T-helper 1 cell (primary cell): ENCODE measurements at regions not wholly inside any gene's neighbourhood (a gene's known extent, or its start where the extent isn't known, plus 50 kb on each side); places are given as distances from the start of the nearest gene placed in this dataset.
"Not testable (repeated sequence)": the region's sequence is repeated elsewhere in the genome, so short reads cannot be mapped to it uniquely, and the experiment has no call there.

ENCODE experiments used
- DNase-seq, 5 donors: peaks; one replicate each; pipeline ENCODE4 v3.0.0-alpha.2; 2012 to 2020

DNA sequence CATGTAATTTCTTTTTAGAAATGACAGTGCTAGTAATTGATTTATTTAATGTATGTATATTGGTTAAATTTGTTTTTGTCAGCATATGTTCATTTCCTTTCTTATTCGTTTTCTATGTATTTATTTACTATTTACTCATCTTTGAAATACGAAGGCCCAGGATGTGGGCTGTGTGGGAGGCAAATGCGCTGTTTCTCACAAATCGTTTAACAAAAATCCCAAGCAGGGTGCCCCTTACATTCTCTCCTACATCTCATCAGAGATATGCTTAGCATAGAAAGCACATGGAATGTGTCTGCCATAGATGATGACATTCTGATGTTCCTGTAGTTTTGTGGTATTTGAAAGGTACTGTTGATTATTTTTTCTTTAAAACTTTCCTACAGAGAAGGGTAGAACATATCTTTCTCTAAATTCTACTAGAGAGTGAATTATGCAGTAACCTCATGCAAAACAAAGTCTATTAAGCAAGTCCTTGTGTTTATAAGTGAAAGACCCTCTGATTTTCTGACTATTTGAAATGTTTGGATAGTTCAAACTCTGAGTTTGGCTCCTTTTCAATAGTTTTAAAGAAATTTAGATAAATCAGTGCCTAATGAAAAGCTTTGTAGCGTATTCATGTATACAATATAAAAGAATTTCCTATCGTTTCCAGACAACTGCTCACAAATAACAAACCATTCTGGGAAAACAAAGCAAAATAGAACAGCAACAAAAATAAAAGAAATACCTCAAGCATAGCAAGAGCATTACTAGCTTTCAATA is 111.1 kb upstream of the VGLL3 start:
- DNase-seq = no peak

DNA sequence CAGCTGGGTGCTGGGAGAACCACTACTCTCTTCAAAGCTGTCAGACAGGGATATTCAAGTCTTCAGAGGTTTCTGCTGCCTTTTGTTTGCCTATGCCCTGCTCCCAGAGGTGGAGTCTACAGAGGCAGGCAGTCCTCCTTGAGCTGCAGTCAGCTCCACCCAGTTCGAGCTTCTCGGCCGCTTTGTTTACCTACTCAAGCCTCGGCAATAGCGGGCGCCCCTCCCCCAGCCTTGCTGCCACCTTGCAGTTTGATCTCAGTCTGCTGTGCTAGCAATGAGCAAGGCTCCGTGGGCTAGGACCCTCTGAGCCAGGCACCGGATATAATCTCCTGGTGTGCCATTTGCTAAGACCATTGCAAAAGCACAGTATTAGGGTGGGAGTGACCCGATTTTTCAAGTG is 106.8 kb upstream of the VGLL3 start:
- not testable (repeated sequence) for DNase-seq

DNA sequence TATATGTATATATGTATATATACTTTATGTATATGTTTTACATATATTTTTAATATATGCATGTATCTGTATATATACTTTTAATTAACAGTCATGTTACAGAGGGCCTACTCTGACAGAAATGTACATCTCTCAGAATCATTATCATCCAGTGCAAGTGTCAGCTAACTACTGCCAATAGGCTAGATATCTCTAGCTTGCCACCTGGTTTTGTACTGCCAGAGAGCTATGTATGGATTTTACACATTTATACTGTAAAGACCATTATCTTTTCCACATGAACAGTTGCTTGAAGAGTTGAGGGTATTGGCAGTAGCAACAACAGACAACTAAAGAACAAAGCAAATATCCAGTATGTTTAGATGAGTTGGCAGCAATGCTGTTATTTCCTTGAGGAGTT is 99.7 kb upstream of the VGLL3 start:
- no peak for DNase-seq

DNA sequence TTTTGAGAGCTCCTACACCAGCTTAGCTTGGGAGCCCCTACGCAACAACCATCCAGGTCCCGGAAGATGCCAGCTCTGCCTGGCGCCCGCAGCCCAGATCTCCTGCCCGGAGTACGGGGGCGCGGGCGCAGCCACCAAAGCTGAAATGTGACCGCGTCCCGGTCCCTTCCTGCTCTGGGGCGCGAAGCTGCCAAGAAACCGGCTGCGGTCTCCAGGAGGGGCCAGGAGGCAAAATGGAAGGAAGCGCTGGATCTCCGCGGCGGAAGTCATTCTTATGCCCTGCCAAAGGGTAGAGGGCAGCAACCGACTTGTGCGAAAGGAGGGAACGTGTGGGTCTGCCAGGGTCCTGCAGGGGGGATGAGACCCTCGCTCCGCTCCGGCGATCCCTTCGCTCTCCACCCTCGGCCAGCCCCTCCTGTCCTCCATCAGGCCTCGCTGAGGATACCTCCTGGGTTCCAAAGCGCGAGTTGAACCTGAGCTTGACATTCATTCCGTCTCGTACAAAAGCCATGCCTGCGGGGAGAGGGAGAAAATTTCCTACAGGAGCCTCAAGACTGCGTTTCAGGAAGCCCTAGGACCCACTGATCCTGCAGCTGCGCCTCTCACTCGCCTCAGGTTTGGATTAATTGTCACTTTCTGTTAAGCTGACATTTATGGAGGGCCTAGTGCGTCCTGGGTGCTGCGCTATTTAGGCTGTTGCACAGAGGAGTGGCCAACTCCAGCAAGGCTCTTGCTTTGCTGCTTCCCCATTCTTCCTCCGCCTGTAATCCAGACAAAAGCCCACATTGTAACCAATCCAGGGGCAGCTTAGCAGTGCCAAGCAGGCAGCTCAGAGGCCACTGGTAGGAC is 98.3 kb upstream of the VGLL3 start:
- peak in 1 of 5 donors; percentile 17 for DNase-seq

DNA sequence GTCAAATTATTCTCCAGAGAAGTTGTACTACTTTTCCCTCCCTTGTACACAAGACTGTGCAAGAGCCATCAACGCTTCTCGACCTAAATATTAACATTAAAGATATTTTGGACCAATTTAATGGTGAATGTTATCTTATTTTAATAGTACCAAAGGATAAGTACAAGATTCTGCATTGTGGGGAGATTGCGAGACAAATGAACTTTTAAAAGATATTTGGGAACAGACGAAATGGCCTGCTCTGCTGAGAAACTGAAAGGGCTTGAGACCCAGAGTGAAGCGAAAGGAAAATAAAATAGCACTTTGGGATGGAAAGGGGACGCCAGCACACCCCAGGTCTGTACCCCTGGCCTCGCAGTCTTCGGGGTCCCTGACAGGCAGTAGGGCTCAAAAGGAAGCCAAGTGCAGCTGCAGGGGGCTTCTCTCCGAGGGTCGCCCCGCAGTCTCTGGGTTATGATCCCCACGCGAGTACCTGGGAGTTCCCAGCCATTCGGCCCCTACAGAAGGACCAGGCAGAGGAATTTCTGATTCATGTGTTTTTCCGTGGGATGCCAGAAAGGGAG is 97.6 kb upstream of the VGLL3 start:
- no peak for DNase-seq

DNA sequence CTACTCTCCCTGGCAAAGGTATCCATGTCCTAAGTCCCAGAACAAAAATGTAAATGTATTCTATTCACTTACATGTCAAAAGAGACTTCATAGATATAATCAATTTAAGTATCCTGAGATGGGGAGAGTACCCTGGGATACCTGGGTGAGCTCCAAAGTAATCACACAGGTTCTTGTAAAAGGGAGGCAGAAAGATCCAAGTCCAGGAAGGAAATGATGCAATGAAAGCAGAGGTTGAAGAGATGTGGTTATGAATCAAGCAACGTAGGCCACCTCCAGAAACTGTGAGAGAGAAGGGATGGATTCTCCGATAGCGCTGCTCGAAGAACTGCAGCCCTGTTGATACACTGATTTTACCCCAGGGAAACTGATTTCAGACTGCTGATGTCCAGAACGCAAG is 93.9 kb upstream of the VGLL3 start:
- DNase-seq = peak in 1 of 5 donors; percentile 47

DNA sequence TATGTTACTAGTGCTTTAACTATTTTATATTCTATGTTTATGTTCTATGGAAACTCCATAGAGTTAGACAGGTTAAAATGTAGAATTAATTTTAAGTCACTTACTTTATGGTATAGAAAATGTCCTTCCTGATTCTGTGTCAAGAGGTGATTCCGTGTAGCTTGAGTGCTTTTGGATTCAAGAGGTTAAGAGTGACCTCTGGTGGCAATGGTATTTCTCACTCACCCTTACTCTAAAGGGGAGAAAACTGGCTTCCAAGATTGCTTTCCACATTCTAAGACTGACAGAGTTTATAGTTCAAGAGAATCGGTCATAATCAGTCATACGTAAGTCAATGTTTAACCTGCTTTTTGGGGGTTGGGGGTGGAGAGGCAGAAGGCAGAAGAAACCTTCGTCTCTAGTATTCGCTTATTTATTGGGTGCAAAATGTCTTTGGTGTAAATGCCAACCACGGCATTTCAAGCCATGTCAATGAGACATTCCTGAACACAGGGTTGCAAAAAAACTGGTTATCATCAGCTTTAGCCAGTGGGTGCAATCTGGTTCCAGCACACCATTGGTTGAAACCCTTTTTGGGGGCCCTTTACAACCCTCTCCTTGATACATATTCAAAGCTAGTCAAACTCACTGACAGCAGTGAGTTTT is 92.0 kb upstream of the VGLL3 start:
- peak in 1 of 5 donors; percentile 16 for DNase-seq

DNA sequence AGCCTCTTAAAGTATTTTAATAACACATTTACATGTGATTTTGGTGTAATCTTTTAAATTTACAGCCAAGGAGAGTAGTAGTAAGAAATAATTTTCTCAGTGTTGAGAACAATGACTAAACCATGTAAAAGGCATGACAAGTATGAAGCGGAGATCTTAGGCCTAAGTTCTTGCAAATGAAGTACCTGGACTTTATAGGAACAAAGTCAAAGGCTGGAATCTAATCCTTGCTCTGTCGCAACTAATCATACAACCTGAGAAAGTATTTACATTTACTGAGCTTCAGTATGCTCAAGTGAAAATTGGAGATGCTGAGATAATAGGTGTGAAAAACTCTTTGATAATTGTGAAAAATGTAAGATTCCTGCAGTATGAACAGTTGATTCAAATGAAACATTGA is 86.4 kb upstream of the VGLL3 start:
- DNase-seq = no peak

DNA sequence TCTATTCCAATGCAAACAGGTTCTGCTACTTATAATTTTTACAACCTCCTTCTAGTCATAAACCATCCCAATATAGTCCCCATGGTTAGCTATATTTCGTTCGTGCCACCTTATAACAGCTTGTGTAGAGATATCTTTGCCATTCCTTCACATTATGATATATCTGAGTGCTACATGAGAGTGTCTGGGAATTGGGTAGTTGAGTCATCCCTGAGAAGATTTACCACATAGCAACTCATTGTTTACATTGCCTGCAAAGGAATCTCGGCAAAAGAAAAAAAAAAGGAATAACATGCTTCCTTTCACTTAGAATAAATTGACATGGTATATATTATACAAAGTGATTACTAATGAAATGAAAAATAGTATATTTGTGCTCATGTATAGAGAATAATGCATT is 86.0 kb upstream of the VGLL3 start:
- DNase-seq = no peak

DNA sequence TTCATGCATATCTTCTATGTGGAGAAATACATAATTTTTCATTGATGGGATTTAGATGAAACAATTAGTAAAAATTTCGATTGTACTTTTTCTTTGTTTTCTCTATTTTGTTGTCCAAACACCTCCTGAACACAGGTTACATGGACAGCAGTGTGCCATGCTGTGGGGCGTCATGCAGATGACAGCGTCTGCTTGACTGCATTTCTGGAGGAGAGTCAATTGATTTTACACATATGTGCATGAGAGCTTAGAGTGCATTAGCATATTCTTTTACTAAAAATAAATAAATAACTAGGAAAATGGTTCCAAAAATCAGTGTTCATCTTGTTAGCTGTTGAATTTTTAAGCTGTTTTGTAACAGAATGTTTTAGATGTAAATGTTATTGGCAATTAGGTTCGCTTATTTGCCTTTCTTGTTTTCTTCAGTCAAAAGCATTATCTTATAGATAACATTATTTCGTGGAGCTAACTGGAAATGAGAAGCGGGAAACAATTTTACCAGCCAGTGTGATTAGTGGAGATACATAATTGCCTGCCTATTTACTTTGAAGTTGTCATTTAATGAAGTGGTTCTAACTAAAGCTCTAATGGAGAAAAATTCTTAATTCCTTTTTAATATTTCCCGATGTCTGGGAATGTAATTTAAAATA is 82.7 kb upstream of the VGLL3 start:
- DNase-seq = no peak

DNA sequence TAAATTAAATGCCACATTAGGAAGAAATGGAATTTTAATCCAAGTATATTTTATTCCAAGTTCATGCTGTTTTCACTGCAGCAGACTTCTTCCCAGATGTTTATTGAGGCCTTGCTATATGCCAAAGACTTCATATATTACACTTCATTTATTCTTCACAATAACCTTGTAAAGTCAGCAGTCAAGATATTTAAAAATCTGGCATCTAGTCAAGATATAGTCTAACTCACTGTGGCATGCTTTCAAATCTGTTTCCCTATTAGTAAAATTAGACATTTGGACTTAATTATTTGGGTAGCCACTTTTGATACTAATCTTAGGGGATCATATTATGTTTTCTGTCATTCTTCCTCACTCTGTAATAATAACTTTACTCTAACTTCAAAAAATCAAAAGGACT is 81.5 kb upstream of the VGLL3 start:
- no peak for DNase-seq

DNA sequence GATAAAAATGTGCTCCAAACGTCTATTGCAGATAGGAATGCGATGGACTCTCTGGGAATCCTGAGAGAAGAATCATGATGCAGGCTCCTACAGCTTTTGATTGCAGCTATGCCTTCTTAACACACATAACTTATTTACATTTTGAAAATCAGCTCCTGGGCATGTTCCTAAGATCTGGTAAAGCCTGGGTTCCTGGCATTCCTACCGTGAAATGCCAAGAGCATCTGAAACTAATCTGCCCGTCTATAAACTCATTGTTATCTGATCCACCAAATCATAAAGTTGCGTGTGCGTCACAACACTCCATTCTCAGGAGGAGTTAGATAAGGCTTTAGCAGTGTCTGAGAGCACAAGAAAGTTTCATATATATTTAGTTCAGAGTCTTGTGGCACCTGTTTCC is 79.0 kb upstream of the VGLL3 start:
- no peak for DNase-seq

DNA sequence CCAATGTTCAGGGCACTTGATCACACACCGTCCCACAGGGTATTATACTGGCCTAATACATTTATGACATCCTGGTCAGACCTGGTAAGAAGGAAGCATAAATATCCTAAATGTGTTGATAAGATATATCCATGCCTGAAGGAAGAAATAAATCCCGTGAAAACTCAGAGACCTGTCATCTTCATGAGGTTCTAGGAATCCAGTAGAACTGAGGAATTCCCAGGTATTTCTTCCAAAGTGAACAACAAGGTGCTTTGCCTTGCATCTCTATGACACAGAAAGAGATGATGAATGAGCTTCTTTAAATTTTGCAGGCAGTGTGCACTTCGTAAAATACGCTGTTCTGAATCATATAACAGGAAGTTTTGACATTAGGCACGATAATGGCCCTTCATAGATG is 78.1 kb upstream of the VGLL3 start:
- DNase-seq = no peak

DNA sequence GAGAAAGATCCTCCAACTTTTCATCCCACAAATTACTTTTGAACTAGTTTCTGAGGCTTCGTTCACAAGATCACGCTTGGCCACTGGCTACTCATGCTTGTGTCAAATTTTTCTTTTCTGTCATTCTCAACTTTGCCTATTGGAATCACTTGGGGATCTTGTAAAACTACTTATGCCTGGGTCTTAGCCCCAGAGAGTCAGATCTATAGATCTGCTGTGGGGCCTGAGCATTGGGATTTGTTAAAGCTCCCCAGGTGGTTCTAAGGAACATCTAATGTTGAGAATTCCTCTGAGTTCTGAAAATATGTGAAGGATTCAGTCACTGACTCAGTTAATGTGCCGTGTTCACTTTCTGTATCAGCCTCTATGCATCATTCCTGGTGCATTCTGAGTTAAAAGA is 71.7 kb upstream of the VGLL3 start:
- DNase-seq = no peak

DNA sequence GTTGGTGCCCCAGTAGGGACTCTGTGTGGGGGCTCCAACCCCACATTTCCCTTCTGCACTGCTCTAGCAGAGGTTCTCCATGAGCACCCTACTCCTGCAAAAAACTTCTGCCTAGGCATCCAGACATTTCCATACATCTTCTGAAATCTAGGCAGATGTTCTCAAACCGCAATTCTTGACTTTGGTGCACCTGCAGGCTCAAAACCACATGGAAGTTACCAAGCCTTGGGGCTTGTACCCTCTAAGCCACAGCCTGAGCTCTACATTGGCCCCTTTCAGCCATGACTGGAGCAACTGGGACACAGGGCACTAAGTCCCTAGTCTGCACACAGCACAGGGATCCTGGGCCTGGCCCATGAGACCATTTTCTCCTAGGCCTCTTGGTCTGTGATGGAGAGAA is 66.5 kb upstream of the VGLL3 start:
- DNase-seq = no peak

DNA sequence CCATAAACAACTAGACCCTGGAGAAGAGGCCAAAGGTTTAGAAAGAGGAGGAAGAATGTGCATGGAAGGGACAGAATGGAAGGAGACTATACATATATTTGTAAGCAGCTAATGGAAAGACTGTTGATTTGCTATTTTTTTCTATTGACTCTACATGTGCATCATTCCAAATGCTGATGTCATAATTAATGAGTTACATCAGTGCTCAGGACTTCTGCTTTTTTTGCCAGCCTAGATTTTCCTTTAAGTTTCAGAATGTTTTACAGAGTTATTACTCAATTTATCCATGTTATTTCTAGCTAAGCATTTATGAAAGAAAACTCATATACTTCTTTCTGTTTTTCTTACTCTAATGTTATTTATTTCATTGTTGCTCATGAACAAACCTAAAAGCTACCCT is 62.6 kb upstream of the VGLL3 start:
- no peak for DNase-seq

DNA sequence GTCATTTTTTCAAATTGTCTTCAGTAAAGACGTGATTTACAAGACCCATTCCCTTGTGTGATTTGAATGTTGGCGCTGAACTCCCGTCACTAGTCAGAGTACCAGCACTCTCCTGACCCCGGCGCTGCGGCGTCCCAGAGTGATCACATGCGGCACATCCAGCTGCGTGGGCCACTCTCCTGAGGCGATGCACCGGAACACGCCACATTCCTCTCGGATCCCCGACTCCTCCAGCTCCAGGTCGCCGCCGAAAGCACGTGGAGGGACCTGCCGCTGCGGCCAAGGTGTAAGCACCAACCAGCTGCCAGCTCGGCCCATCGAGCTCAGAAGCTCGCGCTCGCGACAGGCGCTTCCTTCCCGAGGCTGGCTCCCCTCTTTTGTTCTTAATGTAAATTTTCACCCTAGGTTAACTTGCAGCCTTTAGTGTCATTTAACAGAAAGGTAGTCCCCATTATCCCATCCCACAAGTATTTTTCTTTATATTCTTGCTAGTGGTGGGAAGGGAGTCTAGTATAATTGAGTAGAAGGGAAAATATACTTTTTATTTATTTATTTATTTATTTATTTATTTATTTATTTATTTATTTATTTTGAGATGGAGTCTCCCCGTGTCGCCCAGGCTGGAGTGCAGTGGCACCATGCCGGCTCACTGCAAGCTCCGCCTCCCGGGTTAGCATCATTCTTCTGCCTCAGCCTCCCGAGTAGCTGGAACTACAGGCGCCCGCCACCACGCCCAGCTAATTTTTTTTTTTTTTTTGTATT is 61.7 kb upstream of the VGLL3 start:
- DNase-seq = no peak

DNA sequence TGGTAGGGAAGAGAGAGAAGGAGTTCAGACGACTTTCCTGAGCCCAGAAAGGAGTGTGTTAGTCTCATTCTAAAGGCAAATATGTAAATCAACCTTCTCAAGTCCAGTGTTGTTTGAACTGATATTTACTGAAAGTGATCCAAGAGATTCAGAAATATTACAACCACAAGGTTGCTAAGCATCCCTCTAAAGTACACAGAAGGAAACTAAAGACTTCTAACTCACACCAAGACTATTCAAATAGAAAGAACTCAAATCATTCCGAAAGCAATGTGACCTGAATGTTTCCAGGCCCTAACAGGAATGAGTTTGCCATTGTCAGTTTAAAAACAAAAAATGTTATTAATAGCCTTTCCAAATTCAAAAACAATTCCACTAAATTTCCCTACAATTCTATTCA is 56.9 kb upstream of the VGLL3 start:
- DNase-seq = no peak

DNA sequence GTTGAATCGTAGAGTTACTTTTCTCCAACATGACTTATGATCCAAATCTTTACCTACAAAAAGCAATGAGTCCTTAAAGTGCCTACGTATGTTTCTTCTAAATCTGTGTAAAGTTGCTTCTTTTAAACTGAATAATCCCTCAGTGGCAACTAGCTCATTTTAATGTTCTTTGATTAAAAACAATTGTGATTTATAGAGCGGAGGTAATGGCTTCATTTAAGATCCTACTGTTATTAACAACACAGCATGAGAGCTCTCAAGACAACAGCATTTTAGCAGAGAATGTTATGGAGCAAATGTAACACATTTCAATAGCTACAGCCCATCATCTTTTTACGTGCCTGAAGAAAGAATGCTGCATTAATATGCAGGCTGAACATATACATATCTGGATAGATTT is 55.3 kb upstream of the VGLL3 start:
- DNase-seq = no peak

DNA sequence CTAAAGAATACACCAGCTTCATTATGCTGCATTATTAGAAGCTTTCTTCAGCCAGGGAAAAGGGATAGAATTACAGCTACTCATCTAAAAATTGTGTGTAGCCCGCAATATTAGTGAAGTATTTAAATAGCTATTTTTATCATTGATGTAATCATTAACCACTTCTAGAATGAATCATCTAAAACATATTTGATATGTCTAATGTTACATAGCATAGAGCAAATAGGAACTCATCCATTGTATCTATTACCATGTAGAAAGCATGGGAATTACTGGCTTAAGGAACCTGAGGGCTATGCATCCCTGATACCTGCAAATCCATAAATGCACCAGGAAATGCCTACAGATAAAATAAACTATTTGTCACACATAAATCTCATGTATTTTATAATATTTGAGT is 54.5 kb upstream of the VGLL3 start:
- DNase-seq = no peak

DNA sequence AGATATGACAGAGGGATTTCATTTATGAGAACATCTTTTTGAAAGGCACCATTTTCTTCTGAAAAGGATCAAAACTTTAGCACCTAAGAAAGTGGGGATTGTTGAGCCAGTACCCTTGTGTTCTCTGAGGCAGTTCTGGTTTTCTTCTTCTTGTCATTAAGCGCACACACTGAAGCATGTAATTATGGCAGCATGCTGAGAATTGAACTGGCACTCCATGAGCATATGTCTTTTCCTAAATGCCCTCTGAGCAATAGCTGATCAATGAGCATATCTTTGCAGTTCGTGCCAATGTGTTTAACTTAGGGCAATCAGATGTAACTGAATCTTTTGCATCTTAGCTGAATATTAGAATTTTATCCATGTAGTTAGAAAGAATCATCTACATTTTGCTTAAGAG is 53.9 kb upstream of the VGLL3 start:
- no peak for DNase-seq

DNA sequence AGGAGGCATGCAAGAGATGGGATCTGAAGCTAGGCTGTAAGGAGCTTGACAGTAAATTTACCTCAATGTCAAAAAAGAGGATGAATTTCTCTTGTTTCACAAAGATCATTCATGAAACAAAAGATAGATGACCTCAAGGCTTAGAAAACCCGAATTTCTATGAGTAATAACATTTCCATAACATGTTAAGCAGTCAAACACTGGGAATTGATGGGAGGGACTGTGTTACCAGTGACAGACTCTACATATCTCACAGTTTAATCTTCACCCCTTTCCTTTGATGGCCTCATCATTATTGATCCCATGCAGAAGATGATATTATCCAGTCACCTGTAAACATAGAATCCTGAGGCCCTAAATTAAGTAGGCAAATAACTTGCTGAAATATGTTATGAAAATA is 53.5 kb upstream of the VGLL3 start:
- DNase-seq = no peak
